ENCODE measurements at regions not wholly inside any gene's neighbourhood (a gene's known extent, or its start where the extent isn't known, plus 50 kb on each side); places are given as distances from the start of the nearest gene placed in this dataset.

DNA sequence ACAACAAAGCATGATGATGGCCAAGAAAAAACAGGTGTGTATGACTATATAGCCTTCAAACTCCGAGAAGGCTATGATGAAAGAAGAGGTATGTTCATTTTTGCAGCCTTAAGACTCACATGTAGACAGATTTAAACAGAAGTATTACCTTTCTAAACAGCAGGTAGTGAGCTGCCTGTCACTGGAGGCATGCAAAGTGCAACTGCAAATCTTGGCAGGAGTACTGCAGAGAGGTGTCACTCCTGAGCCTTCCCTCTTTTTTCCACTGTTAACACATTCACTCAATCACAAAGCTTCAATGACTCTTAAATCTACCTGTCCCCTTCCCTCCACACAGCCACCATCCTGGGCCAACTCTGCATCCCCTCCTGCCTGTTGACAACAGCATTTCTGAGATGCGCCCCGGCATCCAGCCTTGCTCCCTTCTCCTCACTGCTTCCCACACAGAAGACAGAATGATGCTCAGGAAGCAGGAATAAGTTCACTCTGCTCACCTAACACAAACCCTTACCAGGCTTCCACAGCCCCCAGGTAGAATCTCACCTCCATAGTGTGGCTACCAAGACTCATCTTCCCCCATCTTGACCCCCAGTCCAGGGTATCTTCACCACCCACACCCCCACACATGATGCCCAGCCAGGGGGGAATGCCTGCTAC lies 161.9 kb upstream of the ZMIZ1 start:
- TF ChIP-seq EP300 (IDR thresholded peaks at IDR 0.05) (no peak), CTCF (IDR thresholded peaks at IDR 0.05) (no peak)

Measured in tibial nerve (tissue), 4 donors.